GM06990 (cell line): ENCODE measurements at regions not wholly inside any gene's neighbourhood (a gene's known extent, or its start where the extent isn't known, plus 50 kb on each side); places are given as distances from the start of the nearest gene placed in this dataset.

ENCODE experiments used
- DNase-seq: peaks from one replicate; pipeline ENCODE4 v3.0.0-alpha.2; 2011; ENCODE audit not compliant: insufficient read length; ENCODE audit errors: extremely low read depth
- H3K27me3 ChIP-seq: replicated peaks from 2 replicates; pipeline ENCODE4 v1.6.0; 2011; ENCODE audit warnings: low read length; ENCODE audit not compliant: control insufficient read depth, insufficient read depth
- H3K36me3 ChIP-seq: 2 replicates; pipeline ENCODE4 v1.5.1; 2011; ENCODE audit warnings: low read length; ENCODE audit not compliant: control insufficient read depth, insufficient read depth
- H3K4me3 ChIP-seq: replicated peaks from 2 replicates; pipeline ENCODE4 v1.5.1; 2011; ENCODE audit warnings: low read depth, mild to moderate bottlenecking, control low read depth, low read length
- CTCF ChIP-seq: IDR thresholded peaks from 2 replicates; pipeline ENCODE4 v1.5.1; 2011; ENCODE audit warnings: low read length, control low read depth, mild to moderate bottlenecking, inconsistent platforms; ENCODE audit not compliant: insufficient read depth, poor library complexity, severe bottlenecking

GRCh38 chr5:56366986-56367385 lies 133.9 kb upstream of the ANKRD55 start:
- Histone ChIP-seq H3K36me3 (no peaks in the 10 kb centered on the region), H3K4me3 (no peak overlapping the region), H3K27me3 (no peaks in the 10 kb centered on the region)
- no peak for TF ChIP-seq CTCF
- DNase-seq, result no peak

- Histone ChIP-seq H3K36me3 (no peaks in the 10 kb centered on the region), H3K27me3 (no peaks in the 10 kb centered on the region; the same call in 1 of the 2 replicates), H3K4me3 (no peak overlapping the region)
- DNase-seq, result no peak
- no peak for TF ChIP-seq CTCF
These were observed 128.3 kb upstream of the ANKRD55 start for GRCh38 chr5:56361398-56361797.

GRCh38 chr5:56360816-56361215 lies 127.7 kb upstream of the ANKRD55 start:
- no peak for TF ChIP-seq CTCF
- no peak overlapping the region for H3K4me3 ChIP-seq
- DNase-seq, result no peak
- H3K36me3 ChIP-seq, result no peaks in the 10 kb centered on the region
- no peaks in the 10 kb centered on the region; the same call in 1 of the 2 replicates for H3K27me3 ChIP-seq

- TF ChIP-seq CTCF, result no peak
- Histone ChIP-seq H3K36me3 (no peaks in the 10 kb centered on the region), H3K27me3 (no peaks in the 10 kb centered on the region; the same call in 1 of the 2 replicates), H3K4me3 (no peak overlapping the region)
- DNase-seq, result no peak
These were observed 126.9 kb upstream of the ANKRD55 start for GRCh38 chr5:56359809-56360685.

GRCh38 chr5:56358703-56359681 lies 125.9 kb upstream of the ANKRD55 start:
- DNase-seq, result no peak
- H3K4me3 ChIP-seq, result no peak overlapping the region
- TF ChIP-seq CTCF, result no peak
- H3K36me3 ChIP-seq, result no peaks in the 10 kb centered on the region
- no peaks in the 10 kb centered on the region; the same call in 1 of the 2 replicates for H3K27me3 ChIP-seq
